GM18499 (cell line): ENCODE measurements at regions not wholly inside any gene's neighbourhood (a gene's known extent, or its start where the extent isn't known, plus 50 kb on each side); places are given as distances from the start of the nearest gene placed in this dataset.

Experiments used
- ATAC-seq: cut with Tn5 transposase; IDR thresholded peaks from one replicate; pipeline ENCODE4 v1.9.1; 2021; ENCODE audit warnings: moderate number of reproducible peaks; ENCODE audit not compliant: insufficient read depth, unreplicated experiment

DNA sequence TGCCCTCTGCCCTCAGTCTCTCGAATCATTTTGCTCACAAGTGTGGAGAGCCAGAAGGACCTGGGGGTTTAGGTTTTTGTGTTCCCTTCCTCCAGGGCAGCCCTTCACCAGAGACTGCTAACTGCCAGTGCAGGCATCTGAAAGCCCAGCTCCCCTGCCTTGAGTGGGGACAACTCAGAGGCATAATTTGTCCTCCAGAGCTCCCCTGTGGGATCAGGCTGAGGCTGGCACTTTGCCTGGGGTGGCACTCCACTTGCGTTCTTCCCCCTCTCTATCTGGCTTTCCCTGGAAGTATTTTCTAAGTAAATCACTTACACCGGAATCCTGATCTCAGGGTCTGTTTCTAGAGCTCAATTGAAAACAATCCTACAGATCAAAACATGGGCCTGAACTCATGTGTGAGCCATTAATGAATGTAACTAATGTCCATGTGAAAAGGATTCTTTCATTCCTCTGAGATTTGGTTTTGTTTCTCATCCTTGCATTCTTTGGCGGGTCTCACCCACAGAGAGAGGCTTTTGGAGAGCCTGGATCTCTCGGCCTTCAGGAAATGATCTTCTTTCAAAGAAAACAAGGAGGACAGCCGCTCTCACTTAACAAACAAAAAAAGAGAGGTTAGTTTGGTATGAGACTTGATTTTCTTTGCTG is 125.7 kb upstream of the RIPOR2 start:
- no peak for ATAC-seq

DNA sequence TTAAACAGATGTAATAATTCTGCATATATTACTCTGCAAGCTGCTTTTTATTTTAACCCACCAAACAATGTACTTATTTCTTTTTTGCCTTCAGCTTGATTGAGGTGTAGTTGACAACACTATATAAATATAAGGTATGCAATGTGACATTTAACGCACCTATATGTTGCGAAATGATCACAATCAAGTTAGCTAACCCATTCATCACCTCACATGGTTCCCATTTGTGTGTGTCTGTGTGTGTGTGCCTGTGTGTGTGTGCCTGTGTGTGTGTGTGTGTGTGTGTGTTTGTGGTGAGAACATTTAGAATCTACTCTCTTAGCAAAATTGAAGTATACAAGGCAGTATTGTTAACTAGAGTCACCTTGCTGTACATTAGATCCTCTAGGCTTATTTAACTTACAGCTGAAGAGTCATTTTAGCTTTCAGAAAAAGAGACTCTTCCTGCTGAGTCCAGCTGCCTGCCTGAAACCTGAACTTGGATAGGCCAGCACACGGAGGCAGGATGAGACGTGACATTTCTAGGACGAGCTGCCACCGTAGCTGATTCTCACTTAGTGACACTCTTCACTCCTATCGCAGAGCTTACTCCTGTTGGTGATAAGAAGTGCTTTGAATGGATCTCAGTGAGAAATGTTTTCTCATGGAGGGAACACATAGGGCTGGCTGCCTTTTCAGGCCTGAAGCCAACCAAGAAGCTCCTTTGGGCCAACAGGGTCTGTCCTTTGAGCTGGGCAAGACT is 126.5 kb upstream of the RIPOR2 start:
- no peak for ATAC-seq

DNA sequence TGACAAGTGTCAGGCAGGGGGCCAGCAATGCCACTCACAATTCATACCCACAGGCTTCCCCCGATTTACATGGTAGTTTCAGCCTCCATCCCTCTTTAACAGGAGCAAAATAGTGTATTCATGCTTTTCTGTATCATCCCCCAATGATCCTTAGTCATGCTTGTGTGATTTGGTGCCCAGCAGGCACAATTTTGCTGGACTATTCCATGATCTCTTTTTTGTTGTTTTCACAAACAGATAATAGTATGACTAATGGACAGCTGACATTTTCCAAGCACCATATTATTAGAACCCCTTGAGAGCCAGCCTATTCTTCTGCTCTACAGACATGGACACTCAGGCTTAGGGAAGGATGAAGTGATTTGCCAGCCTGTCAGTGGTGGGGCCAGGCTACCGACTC is 128.2 kb upstream of the RIPOR2 start:
- ATAC-seq, result no peak

DNA sequence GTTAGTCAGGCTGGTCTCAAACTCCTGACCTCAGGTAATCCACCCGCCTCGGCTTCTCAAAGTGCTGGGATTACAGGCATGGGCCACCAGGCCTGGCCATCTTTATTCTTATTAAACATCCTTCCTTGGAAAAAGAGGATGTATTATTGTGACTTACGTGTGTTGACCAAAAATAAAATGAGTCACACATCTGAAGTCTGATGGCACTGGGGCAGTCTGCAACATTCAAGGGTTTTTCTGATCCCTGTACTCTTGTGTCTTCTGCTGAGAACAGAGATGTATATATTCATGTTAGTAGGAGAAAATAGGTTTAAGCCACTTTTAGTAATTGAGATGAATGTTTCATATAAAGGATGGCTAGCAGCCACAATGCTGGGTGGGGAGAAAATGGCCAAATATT is 129.9 kb upstream of the RIPOR2 start:
- ATAC-seq, result no peak

DNA sequence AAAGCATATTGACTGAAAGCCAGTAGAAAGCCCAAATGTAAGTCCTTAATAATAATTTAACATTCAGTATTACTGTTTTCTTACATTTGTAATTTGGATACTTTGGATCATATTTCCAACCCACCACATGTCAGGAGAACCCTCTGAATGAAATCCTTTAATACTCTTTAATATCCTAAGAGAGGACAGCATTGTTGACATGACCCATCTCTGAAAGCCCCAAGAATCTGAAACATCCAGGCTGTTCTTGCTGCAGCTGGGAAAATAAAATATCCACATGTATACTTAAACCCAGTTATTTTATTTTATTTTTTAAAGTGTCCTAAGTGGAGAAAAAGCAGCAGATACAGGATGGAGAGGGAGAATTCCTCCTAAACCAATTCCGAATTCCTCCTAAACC is 130.8 kb upstream of the RIPOR2 start:
- no peak for ATAC-seq

DNA sequence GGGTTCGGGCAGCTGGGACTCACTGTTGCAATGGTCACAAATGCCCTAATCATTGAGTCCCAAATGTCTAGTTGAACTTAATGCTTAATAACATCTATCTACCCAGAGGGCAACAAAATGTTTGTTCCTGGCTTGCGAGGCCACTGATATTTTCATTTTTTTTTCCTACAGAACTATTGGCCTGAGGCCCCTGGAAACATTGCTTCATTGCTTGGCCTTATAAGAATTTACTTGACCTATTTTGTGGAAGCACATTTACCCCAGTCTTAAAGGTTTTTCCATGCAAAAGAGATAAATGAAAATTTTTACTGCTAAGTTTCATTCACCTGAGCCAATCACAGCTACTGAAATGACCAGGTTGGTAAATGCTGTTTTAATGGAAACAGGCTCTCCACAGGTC is 133.1 kb upstream of the RIPOR2 start:
- no peak for ATAC-seq

DNA sequence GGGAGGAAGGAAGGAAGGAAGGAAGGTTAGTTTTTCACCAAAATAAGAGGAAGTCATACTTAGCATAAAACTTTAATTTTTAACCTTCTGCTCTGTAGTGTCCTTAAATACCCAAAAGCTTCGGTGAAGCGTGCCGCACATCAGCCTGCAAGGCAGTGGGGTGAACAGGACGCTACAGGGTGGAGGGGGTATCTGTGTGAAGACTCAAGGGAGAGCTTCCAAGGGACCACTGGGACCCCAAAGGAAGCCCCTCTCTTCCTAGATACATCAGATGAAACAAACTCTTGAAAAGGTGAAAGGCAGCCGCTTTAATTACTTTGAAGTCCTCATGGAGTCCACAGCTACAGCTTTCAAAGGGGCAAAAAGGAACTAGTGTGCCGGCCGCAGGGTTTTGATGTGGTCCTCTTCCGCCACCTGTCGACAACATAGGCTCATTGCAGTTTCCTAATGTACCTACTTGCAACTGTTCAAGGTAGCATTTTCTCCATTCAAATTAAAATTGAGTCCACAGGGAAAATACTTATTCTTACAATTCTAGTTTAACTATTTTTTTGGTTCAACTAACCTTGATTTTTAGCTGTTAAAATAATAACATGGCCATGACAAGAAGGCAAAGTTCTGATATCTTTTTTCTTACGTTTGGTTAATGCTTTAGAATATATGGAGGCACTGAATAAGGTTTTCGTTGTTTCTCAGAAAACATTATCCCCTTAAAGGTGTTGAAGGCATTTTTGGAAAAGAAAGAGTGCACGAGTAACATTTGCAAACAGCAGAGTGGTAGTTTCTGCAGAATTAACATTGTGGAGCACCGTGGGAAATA is 135.0 kb upstream of the RIPOR2 start:
- ATAC-seq, result no peak

DNA sequence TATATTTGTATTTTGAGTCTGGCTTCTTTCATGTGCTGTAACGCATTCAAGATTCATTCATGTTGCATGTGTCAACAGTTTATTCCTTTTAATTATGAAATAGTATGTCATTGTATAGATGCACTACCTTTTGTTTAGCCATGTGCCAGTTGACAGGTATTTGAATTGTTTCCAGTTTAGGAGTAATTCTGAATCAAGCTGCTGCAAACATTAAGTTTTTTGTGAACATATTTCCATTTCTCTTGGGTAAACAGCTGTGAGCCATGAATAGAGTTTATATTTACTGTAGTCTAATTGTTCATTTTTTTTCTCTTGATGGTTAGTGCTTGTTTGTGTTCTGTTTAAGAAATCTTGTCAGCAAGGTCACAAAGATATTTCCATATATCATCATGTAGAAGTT is 142.4 kb upstream of the RIPOR2 start:
- no peak for ATAC-seq

DNA sequence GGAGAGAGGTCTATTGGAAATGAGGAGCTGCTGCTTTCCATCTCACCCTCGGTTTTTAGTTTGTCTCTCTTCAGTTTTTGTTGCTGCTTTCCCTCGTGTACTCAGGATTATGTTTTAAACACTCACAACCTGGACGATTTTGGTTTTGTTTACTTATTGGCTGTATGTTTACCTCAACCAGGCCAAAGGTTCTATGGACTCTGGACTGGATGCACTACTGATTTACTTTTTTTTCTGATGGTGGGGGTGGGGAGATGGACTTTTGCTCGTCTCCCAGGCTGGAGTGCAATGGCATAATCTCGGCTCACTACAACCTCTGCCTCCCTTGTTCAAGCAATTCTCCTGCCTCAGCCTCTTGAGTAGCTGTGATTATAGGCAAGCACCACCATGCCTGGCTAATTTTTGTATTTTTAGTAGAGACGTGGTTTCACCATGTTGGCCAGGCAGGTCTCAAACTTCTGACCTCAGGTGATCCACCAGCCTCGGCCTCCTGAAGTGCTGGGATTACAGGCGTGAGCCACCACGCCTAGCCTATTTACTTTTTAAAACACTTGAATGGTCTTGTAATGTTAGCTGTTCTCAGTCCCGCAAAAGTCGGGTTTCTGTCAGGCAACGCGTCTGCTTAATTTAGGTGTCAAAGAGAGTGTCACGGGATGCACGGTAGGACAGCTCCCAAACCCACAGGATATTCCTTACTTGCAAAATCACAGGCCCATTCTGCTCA is 148.2 kb upstream of the RIPOR2 start:
- ATAC-seq, result no peak

DNA sequence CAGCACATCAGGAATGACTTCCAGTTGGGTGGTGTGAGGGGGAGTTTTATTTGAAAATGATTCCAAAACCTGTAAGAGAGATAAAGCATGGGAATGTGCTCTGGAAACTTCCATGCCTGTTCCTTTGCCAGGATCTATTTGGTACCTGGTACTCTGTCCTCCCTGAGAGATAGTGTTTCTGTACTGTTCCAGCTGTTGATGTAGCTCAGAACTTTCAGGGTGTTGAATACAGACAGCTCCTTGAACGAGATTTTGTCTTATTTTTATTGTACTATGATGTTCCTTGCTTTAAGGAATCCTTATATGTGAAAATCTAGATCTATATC is 148.7 kb upstream of the RIPOR2 start:
- ATAC-seq, result no peak

DNA sequence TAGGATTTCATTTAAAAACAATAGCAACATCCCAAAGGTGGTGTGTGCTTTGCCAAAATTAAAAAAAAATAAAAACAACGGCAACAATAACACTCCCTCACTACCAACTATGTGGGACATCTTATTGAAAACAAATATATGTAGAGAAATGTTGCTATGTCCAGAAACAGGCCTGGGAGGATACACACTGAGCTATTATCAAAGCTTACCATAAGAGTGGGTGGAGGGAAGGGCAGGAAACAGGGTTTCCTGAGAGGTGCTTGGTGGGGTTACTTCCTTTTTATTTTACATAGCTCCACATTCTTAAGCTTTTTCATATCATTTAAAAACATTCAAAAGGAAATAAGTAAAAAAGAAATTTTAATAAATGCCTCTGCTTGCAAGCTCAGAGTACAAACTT is 150.0 kb upstream of the RIPOR2 start:
- ATAC-seq, result no peak

DNA sequence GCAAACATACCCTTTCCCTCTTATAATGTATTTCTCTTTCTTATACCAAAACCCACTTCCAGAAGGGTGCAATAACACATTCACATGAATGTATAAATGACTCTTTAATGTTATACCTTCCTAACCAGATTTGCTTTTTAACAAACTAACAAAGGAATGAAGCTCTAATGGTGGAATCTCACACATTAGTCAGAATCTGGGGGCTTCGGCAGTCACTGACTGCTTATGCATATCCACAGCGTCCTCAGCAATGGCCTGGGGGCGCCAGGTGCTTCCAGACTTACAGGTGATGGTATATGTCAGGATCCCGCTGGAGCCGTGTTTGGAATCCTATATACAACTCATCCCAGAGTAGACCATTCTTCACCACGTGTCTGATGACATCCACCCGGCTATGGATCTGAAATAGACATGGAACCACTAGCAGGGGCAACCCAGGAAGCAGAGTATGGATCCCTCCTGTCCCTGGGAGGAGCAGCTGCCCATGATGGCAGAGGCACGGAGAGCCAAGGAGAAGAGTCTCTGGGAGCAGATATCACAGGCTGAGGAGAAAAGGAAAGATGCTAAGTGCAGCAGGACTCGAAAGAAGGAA is 150.8 kb upstream of the RIPOR2 start:
- no peak for ATAC-seq

DNA sequence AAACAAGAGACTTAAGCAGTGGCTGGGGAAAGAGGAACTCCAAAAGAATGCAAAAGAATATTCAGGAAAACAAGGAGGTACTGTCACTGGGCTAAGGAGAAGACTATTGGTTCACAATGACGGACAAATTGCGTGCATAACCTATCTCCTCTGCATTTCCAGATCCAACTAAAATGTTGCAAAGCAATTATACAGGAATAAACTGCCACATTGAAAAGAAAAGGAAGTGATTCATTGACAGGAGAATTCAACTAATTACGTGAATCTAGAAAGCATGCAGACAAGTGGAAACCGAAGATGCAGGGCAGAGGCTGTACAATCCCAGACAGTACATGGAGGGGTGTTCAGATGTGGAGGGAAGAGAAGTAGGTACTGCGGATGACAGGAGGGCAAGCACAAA is 152.8 kb upstream of the RIPOR2 start:
- no peak for ATAC-seq

DNA sequence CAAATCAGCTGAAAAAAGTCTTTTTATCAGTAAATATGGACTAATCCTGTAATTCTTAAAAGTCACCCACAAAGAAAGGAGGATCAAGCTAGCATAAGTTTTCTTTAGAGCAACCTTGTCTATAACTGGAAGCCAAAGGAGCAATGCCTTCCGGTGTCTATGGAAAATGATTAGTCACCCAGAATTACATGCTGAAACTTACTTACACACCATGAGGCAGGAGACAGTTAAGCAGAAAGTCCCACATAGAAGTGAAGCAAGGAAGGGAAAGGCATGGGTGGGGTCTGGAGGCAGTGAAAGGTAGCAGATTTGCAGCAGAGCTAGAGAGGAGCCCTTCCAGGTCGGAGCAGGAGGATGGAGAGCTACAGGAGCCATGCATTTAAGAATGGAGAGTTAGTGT is 153.7 kb upstream of the RIPOR2 start:
- no peak for ATAC-seq

DNA sequence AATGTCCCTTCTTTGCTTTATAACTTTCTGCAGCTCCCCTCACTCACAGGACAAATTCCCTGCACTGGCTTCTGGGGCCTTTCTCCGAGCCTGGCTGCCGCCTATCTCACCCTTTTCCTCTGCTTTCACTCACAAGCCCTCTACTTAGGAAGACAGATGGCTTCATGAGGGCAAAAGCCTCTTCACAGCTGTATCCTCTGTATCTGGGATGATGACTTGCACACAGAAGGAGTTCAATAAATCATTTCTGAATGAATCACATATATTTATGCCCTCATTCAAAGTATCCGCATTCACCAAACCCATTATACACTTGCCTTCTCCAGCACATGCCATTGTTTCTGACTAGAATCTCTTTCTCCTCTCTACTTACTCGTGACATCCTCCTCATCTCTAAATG is 159.0 kb upstream of the RIPOR2 start:
- no peak for ATAC-seq

DNA sequence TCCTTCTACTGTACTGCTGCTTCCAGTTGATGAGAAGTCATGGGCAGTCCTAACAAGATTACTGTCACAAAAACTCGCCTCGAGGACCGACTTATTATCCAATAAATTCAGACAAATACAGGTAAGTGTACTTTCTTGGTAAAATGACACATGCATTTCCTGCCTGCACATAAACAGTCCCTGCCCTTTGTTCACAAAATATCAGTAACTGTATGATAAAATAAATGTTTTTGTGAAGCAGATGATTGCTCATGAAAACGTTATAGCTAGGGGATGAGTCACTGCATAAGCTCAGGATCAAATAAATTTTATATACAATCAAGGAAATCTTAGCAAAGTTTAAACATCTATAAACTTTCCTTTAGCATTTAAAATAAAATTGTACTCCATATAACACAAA is 164.5 kb upstream of the RIPOR2 start:
- no peak for ATAC-seq

DNA sequence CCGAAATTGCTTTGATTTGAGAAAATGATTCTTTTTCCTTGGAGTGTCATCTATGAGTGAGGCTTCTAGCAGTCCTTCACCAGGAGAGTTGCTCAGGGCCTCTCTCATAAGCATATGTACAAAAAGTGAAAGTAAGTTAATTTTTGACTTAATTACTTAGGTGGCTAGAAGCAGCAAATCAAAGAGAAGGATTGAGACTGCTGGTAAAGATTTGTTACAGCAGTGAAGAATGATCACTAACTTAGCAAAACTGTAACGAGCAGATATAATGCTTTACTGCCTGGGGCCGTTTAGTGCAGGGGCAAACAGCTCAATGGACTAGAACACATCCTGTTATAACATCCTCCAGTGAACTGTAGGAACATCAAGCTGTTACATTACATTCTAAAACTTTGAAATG is 167.8 kb upstream of the RIPOR2 start:
- no peak for ATAC-seq

DNA sequence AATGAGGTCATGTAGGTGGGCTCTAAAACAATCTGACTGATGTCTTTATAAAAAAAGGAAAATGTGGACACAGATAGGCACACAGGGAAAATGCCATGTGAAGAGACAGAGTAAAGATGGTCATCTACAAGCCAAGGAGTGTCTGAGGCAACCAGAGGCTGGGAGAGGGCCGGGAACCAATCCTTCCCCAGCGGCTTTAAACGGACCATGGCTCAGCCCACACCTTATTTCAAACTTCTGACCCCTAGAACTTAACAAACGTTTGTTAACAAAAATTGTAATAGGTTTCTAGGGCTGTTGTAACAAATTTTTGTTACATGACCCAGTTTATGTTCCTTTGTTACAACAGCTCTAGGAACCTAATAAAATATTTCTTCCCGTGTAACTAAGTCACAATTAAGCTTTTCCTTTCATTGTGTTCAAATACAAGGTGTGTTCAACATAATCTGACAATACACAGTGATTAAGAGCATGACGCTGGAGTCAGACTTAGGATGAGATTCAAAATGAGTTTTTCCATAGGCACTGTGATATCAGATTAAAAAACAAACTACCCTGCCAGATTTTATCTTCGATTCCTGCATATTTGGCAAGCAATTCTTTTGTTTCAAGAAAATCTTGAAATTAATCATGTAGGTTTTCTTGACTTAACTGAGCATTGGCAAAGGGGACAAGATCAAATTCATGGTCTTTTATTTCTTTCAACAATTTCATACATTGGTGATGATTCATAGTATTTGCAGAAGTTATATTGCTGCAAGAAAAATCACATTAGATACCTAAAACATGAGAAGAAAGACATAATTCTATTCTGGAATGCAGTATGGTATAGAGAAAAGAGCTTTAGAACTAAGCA is 169.5 kb upstream of the RIPOR2 start:
- ATAC-seq, result no peak

DNA sequence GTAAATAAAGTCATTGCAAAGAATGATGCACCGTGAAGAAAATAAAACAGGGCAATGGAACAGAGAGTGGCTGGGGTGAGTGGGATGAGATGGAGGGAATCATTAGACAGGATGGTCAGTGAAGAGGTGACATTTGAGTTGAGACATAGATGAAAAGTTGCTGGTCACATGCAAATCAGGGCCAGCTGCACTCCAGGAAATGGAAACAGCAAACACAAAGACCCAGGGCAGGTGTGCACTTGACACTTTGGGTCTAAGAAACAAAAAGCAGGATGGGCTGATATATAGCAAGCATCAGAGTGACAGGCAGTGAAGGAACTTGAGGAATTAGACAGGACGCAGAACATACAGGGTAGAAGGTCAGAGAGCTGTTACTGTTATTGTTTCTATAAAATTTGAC is 171.5 kb upstream of the RIPOR2 start:
- ATAC-seq, result no peak

DNA sequence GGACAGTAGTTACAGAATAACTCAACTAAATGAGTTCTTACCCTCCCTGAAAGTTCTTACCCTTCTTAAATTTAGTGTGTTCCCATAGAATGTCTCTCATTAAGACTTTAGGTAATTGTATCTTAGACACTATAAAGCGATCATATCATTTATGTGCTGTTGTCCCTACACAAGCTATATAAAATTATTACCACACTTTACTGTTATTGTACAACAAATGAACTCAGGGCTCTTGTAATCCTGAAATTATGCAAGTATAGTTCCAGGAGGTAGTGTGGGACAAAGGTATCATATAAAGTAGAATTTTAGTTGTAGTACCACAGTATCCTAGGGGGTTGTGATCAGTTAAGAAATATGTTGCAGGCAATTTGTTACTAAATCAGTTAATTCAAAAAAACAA is 167.4 kb upstream of the CARMIL1 start:
- ATAC-seq, result no peak
